RPMI7951 (cell line): ENCODE measurements at regions not wholly inside any gene's neighbourhood (a gene's known extent, or its start where the extent isn't known, plus 50 kb on each side); places are given as distances from the start of the nearest gene placed in this dataset.
A peak's percentile ranks its signal among the peaks of the same experiment; 100 is the strongest.

Experiments
- DNase-seq: peaks from one replicate; pipeline ENCODE4 v3.0.0-alpha.2; 2012; ENCODE audit warnings: low read depth

DNA sequence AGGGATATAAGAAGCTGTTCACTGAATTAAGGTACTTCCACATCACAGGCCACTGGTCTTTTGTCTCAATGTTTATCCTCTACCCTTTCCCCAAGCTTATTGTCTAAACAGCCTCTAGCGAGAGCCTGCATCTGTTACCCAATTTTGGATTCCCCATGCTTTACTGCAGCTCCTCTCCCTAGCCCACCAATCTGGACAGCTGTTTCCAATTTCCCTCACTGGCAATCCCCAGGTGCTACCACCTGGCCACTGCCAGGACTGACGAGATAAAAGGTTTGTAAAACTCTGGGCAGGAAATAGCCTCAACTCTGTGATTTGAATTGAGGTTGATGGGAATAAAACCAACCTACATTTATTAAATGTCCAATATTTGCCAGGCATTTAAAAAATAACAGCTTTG, 58.0 kb upstream of the TEX9 start:
- DNase-seq: no peak

DNA sequence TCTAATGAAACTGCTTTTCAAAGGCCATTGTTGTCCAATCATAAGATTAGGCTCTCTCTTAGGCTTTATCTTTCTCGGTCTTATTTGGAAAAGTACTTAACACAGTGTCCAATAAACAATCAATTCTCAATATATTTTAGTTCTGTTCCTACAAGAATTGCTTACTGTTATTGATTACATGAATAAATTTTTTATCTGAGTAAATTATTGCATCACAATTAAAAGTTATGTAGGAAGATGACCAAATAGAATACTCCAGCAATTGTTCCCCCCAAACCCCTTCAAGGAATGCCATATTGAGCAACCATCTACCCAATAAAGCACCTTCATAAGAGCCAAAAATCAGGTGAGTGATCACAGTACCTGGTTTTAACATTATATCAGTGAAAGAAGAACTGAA, 55.0 kb upstream of the RFX7 start:
- no peak for DNase-seq

DNA sequence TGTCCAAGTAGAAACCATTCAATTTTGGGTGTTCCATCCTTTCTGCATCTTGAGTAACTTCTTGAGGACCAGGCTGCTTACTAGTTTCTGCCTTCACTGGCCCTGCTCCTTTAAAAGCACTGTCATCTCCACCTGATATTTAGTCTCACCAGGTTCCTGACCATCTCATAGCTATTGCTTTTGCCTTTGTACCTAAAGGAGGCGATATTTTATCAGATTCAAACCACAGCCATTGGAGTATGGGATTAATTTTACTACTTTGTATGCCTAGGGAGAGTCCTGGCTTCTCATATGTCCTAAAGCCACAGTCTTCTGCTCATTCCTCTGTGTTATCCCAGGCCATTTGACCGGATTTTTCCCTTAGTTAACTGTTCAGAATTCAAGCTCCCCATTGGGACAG, 51.8 kb upstream of the RFX7 start:
- DNase-seq: no peak

DNA sequence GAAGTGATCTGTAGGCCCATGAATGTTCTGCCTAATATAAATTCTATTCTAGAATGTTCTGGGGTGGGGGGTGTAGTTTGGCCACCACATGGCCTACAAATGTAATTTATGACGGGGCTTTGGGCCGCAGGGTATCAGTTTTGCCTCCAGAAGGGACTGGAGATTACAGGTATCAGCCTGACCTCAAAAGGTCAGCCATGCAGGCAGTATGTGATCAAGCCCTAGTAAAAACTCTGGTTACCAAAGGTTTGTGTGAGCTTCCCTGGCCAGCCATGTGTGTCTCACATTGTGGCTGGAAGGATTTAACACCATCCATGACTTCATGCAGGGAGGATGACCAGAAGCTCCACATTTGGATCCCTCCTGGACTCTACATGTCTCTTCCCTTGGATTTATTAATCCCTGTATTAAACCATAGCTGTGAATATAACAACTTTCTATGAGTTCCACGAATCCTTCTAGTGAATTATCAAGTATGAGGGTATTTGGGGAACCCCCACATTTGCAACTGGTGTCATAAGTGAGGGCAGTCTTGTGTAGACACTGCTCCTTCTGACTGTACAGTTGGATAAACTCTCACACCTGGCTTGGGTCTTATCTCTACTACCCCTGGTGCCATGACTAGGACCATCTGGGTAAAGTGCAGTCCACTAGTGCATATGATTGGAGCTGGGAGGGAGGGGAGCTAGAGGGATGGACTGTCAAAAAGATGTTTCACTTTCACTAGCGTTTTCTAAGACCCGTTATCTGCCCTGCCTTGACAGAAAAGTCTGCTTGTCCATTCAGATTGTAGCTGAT, 50.0 kb upstream of the RFX7 start:
- DNase-seq: peak; percentile 17
